HTR-8/SVneo (cell line): ENCODE measurements at regions not wholly inside any gene's neighbourhood (a gene's known extent, or its start where the extent isn't known, plus 50 kb on each side); places are given as distances from the start of the nearest gene placed in this dataset.

ENCODE experiments used
- DNase-seq: peaks from one replicate; pipeline ENCODE4 v3.0.0; 2011; ENCODE audit warnings: low spot score, mixed read lengths; ENCODE audit not compliant: insufficient read length
- FAIRE-seq: peaks from 2 replicates; lab custom pipeline; 2011; peaks lifted over from hg19 to GRCh38; lab: Jason Lieb, UNC

GRCh38 chr3:102135316-102135715 is 286.0 kb downstream of the NFKBIZ start:
- DNase-seq (no peak), FAIRE-seq (no peak)

GRCh38 chr3:102136183-102136582 is 286.9 kb downstream of the NFKBIZ start:
- DNase-seq: no peak
- FAIRE-seq: no peak

- FAIRE-seq (no peak), DNase-seq (no peak)
Measured at GRCh38 chr3:102140116-102140515, 290.8 kb downstream of the NFKBIZ start.

GRCh38 chr3:102141096-102141927 is 292.0 kb downstream of the NFKBIZ start:
- FAIRE-seq (no peak), DNase-seq (no peak)

GRCh38 chr3:102141928-102142239 is 292.6 kb downstream of the NFKBIZ start:
- FAIRE-seq (no peak), DNase-seq (no peak)

- FAIRE-seq: no peak
- no peak for DNase-seq
Measured at GRCh38 chr3:102142379-102143060, 292.3 kb upstream of the ZPLD1 start.

- DNase-seq (no peak), FAIRE-seq (no peak)
Measured at GRCh38 chr3:102143536-102143935, 291.3 kb upstream of the ZPLD1 start.

GRCh38 chr3:102144063-102144462 is 290.8 kb upstream of the ZPLD1 start:
- DNase-seq (no peak), FAIRE-seq (no peak)

GRCh38 chr3:102148598-102149337 is 286.0 kb upstream of the ZPLD1 start:
- FAIRE-seq (no peak), DNase-seq (no peak)

GRCh38 chr3:102151935-102152334 is 282.9 kb upstream of the ZPLD1 start:
- FAIRE-seq: no peak
- DNase-seq: no peak

GRCh38 chr3:102156426-102156825 is 278.4 kb upstream of the ZPLD1 start:
- no peak for DNase-seq
- FAIRE-seq: no peak

- FAIRE-seq (no peak), DNase-seq (no peak)
Measured at GRCh38 chr3:102158080-102158740, 276.6 kb upstream of the ZPLD1 start.

- FAIRE-seq: no peak
- DNase-seq: no peak
Measured at GRCh38 chr3:102159810-102160451, 274.9 kb upstream of the ZPLD1 start.

- FAIRE-seq: no peak
- no peak for DNase-seq
Measured at GRCh38 chr3:102161384-102162006, 273.3 kb upstream of the ZPLD1 start.

GRCh38 chr3:102162251-102162650 is 272.6 kb upstream of the ZPLD1 start:
- no peak for FAIRE-seq

GRCh38 chr3:102163039-102163817 is 271.6 kb upstream of the ZPLD1 start:
- DNase-seq (peak; percentile 66), FAIRE-seq (peak; percentile 60)

More at GRCh38 chr3:102162251-102162650, 272.6 kb upstream of the ZPLD1 start:
- no peak for DNase-seq

- no peak for DNase-seq
- FAIRE-seq: no peak
Measured at GRCh38 chr3:102163818-102164154, 271.0 kb upstream of the ZPLD1 start.

GRCh38 chr3:102165367-102165766 is 269.4 kb upstream of the ZPLD1 start:
- no peak for FAIRE-seq
- DNase-seq: no peak

GRCh38 chr3:102169915-102170479 is 264.8 kb upstream of the ZPLD1 start:
- FAIRE-seq (no peak), DNase-seq (no peak)
